ENCODE measurements at regions not wholly inside any gene's neighbourhood (a gene's known extent, or its start where the extent isn't known, plus 50 kb on each side); places are given as distances from the start of the nearest gene placed in this dataset.

DNA sequence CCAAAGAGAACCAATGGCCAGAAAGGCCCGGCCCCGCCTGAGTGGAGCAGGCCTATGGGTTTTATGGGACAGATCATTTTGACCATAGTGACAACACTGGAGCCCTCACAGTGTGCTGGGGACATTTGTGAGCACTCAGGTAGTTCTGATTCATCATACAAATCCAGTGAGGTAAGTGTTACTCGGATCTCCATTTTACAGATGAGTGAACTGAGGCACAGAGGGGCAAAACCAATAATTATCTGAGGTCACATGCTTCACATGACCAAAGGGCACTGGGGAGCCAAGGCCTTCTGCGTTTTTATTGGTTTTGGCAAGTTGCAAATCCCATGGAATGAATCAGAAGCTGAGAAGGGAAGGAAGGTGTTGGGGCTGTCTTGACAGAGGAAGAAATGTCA, 111.5 kb upstream of the MGAT5 start:
- TF ChIP-seq, protein P1, sequence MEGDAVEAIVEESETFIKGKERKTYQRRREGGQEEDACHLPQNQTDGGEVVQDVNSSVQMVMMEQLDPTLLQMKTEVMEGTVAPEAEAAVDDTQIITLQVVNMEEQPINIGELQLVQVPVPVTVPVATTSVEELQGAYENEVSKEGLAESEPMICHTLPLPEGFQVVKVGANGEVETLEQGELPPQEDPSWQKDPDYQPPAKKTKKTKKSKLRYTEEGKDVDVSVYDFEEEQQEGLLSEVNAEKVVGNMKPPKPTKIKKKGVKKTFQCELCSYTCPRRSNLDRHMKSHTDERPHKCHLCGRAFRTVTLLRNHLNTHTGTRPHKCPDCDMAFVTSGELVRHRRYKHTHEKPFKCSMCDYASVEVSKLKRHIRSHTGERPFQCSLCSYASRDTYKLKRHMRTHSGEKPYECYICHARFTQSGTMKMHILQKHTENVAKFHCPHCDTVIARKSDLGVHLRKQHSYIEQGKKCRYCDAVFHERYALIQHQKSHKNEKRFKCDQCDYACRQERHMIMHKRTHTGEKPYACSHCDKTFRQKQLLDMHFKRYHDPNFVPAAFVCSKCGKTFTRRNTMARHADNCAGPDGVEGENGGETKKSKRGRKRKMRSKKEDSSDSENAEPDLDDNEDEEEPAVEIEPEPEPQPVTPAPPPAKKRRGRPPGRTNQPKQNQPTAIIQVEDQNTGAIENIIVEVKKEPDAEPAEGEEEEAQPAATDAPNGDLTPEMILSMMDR (conservative IDR thresholded peaks at IDR 0.05; ENCODE audit: low read depth in 2 of 2): no peak
- TF ChIP-seq CREB1 (CRISPR knock-in tag; IDR thresholded peaks at IDR 0.05; ENCODE audit: low read depth): no peak
- TF ChIP-seq, protein P2, sequence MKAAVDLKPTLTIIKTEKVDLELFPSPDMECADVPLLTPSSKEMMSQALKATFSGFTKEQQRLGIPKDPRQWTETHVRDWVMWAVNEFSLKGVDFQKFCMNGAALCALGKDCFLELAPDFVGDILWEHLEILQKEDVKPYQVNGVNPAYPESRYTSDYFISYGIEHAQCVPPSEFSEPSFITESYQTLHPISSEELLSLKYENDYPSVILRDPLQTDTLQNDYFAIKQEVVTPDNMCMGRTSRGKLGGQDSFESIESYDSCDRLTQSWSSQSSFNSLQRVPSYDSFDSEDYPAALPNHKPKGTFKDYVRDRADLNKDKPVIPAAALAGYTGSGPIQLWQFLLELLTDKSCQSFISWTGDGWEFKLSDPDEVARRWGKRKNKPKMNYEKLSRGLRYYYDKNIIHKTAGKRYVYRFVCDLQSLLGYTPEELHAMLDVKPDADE (IDR thresholded peaks at IDR 0.05): no peak
- TF ChIP-seq EZH2 (IDR thresholded peaks at IDR 0.05; ENCODE audit: low read depth, unreplicated experiment): no peak
- TF ChIP-seq STAT1 (IDR thresholded peaks at IDR 0.05; ENCODE audit: unreplicated experiment): no peak
- TF ChIP-seq, protein P3, sequence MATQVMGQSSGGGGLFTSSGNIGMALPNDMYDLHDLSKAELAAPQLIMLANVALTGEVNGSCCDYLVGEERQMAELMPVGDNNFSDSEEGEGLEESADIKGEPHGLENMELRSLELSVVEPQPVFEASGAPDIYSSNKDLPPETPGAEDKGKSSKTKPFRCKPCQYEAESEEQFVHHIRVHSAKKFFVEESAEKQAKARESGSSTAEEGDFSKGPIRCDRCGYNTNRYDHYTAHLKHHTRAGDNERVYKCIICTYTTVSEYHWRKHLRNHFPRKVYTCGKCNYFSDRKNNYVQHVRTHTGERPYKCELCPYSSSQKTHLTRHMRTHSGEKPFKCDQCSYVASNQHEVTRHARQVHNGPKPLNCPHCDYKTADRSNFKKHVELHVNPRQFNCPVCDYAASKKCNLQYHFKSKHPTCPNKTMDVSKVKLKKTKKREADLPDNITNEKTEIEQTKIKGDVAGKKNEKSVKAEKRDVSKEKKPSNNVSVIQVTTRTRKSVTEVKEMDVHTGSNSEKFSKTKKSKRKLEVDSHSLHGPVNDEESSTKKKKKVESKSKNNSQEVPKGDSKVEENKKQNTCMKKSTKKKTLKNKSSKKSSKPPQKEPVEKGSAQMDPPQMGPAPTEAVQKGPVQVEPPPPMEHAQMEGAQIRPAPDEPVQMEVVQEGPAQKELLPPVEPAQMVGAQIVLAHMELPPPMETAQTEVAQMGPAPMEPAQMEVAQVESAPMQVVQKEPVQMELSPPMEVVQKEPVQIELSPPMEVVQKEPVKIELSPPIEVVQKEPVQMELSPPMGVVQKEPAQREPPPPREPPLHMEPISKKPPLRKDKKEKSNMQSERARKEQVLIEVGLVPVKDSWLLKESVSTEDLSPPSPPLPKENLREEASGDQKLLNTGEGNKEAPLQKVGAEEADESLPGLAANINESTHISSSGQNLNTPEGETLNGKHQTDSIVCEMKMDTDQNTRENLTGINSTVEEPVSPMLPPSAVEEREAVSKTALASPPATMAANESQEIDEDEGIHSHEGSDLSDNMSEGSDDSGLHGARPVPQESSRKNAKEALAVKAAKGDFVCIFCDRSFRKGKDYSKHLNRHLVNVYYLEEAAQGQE (IDR thresholded peaks at IDR 0.05; ENCODE audit: unreplicated experiment): no peak
- no peak for TF ChIP-seq POLR2AphosphoS5 (IDR thresholded peaks at IDR 0.05; ENCODE audit: low read depth)
- no peak for TF ChIP-seq ZNF114 (CRISPR knock-in tag; IDR thresholded peaks at IDR 0.05)
- TF ChIP-seq ZNF331 (CRISPR knock-in tag; IDR thresholded peaks at IDR 0.05; ENCODE audit: low read depth): no peak

Data from GM23338 (cell line).